SK-N-SH treated with all-trans-retinoic acid at 6 μM for 48 hours (cell line): ENCODE measurements at regions not wholly inside any gene's neighbourhood (a gene's known extent, or its start where the extent isn't known, plus 50 kb on each side); places are given as distances from the start of the nearest gene placed in this dataset.

Experiments used
- ATAC-seq: fragments of 200-7000 bp; cut with Tn5 transposase; 3 replicates; pipeline ENCODE4 v1.9.1; 2020; ENCODE audit warnings: mild to moderate bottlenecking, moderate library complexity
- ARNTL ChIP-seq: fragments of 450-650 bp; formaldehyde crosslinking; IDR thresholded peaks from 2 replicates; pipeline ENCODE4 v1.5.0; 2020; ENCODE audit warnings: low read depth, mild to moderate bottlenecking, moderate library complexity, borderline replicate concordance
- BACH2 ChIP-seq: fragments of 250-450 bp; sonication (Bioruptor Pico); IDR thresholded peaks from 2 replicates; pipeline ENCODE4 v1.9.0; 2021; ENCODE audit warnings: mild to moderate bottlenecking, borderline replicate concordance
- CSDC2 ChIP-seq: fragments of 250-450 bp; sonication (Bioruptor Pico); IDR thresholded peaks from 2 replicates; pipeline ENCODE4 v1.5.0; 2020; ENCODE audit warnings: mild to moderate bottlenecking, moderate library complexity
- ESRRG ChIP-seq: fragments of 250-450 bp; sonication (Bioruptor Pico); IDR thresholded peaks from 2 replicates; pipeline ENCODE4 v1.6.1; 2021; ENCODE audit warnings: mild to moderate bottlenecking
- GLIS3 ChIP-seq: fragments of 250-450 bp; sonication (Bioruptor Pico); IDR thresholded peaks from 2 replicates; pipeline ENCODE4 v1.5.0; 2020; ENCODE audit warnings: mild to moderate bottlenecking, moderate library complexity
- ISL1 ChIP-seq: fragments of 250-450 bp; sonication (Bioruptor Pico); IDR thresholded peaks from 2 replicates; pipeline ENCODE4 v2.1.2; 2022; ENCODE audit warnings: mild to moderate bottlenecking, moderate library complexity
- OSR1 ChIP-seq: fragments of 250-450 bp; sonication (Bioruptor Pico); IDR thresholded peaks from 2 replicates; pipeline ENCODE4 v1.8.0; 2022; ENCODE audit warnings: moderate library complexity, mild to moderate bottlenecking, inconsistent platforms
- PPARA ChIP-seq: fragments of 250-450 bp; sonication (Bioruptor Pico); IDR thresholded peaks from 2 replicates; pipeline ENCODE4 v1.5.0; 2020; ENCODE audit warnings: mild to moderate bottlenecking, borderline replicate concordance
- RARB ChIP-seq: fragments of 250-450 bp; sonication (Bioruptor Pico); IDR thresholded peaks from 2 replicates; pipeline ENCODE4 v1.8.0; 2021; ENCODE audit warnings: mild to moderate bottlenecking, moderate library complexity
- SNAI2 ChIP-seq: fragments of 250-450 bp; sonication (Bioruptor Pico); IDR thresholded peaks from 2 replicates; pipeline ENCODE4 v1.5.0; 2020; ENCODE audit warnings: mild to moderate bottlenecking, moderate library complexity
- TCF4 ChIP-seq: fragments of 250-450 bp; sonication (Bioruptor Pico); IDR thresholded peaks from 2 replicates; pipeline ENCODE4 v1.8.0; 2021; ENCODE audit warnings: mild to moderate bottlenecking, moderate library complexity, borderline replicate concordance
- TOX ChIP-seq: fragments of 250-450 bp; sonication (Bioruptor Pico); IDR thresholded peaks from 2 replicates; pipeline ENCODE4 v1.8.0; 2021; ENCODE audit warnings: mild to moderate bottlenecking, moderate library complexity, borderline replicate concordance
- ZC3H10 ChIP-seq: fragments of 250-450 bp; sonication (Bioruptor Pico); IDR thresholded peaks from 2 replicates; pipeline ENCODE4 v1.5.1; 2021; ENCODE audit warnings: mild to moderate bottlenecking, moderate library complexity
- ZFP3 ChIP-seq: fragments of 250-450 bp; sonication (Bioruptor Pico); IDR thresholded peaks from 2 replicates; pipeline ENCODE4 v1.5.0; 2020; ENCODE audit warnings: mild to moderate bottlenecking, moderate library complexity
- ZFP30 ChIP-seq: fragments of 450-650 bp; formaldehyde crosslinking; IDR thresholded peaks from 2 replicates; pipeline ENCODE4 v1.5.0; 2022; ENCODE audit warnings: mild to moderate bottlenecking, moderate library complexity
- ZNF565 ChIP-seq: fragments of 450-650 bp; formaldehyde crosslinking; conservative IDR thresholded peaks from 2 replicates; pipeline ENCODE4 v1.5.0; 2020; ENCODE audit warnings: low read depth, mild to moderate bottlenecking, moderate library complexity
- ZNF70 ChIP-seq: fragments of 450-650 bp; formaldehyde crosslinking; IDR thresholded peaks from 2 replicates; pipeline ENCODE4 v1.5.0; 2020; ENCODE audit warnings: mild to moderate bottlenecking, moderate library complexity
- ZNF8 ChIP-seq: fragments of 450-650 bp; formaldehyde crosslinking; IDR thresholded peaks from 2 replicates; pipeline ENCODE4 v1.5.0; 2020; ENCODE audit warnings: mild to moderate bottlenecking, moderate library complexity
- TF ChIP-seq, protein P1 (sequence below): fragments of 250-450 bp; sonication (Bioruptor Pico); IDR thresholded peaks from 2 replicates; pipeline ENCODE4 v1.8.0; 2020; ENCODE audit warnings: mild to moderate bottlenecking, moderate library complexity, borderline replicate concordance
- TF ChIP-seq, protein P2 (sequence below): fragments of 250-450 bp; sonication (Bioruptor Pico); IDR thresholded peaks from 2 replicates; pipeline ENCODE4 v1.5.1; 2020; ENCODE audit warnings: low read depth, mild to moderate bottlenecking, moderate library complexity
- TF ChIP-seq, protein P3 (sequence below): fragments of 250-450 bp; sonication (Bioruptor Pico); IDR thresholded peaks from 2 replicates; pipeline ENCODE4 v1.5.1; 2021; ENCODE audit warnings: mild to moderate bottlenecking, moderate library complexity
- TF ChIP-seq, protein P4 (sequence below): fragments of 250-450 bp; sonication (Bioruptor Pico); IDR thresholded peaks from 2 replicates; pipeline ENCODE4 v1.8.0; 2021; ENCODE audit warnings: low read depth, mild to moderate bottlenecking, moderate library complexity, borderline replicate concordance
- TF ChIP-seq, protein P5 (sequence below): fragments of 250-450 bp; sonication (Bioruptor Pico); IDR thresholded peaks from 2 replicates; pipeline ENCODE4 v1.5.0; 2020; ENCODE audit warnings: mild to moderate bottlenecking, moderate library complexity

DNA sequence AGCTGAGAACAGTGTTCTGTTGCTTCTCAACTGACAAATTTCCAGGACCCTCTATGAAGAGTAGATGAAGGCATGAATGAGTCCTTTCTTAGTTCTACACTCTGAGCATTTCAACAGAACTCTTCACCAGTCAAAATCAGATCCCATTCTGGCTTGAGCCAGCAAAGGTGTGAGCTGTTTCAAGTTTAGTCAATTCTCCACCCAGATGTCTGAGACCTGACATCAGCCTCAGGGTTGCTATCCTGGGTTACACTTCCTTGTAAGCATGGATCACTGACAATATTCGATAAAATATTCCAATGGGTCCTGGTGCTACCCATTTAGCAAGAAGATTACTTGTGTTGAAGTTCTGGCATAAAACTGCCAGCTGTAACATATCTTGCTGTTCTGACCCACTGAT lies 97.6 kb upstream of the PPP2R3A start:
- TF ChIP-seq, protein P1, sequence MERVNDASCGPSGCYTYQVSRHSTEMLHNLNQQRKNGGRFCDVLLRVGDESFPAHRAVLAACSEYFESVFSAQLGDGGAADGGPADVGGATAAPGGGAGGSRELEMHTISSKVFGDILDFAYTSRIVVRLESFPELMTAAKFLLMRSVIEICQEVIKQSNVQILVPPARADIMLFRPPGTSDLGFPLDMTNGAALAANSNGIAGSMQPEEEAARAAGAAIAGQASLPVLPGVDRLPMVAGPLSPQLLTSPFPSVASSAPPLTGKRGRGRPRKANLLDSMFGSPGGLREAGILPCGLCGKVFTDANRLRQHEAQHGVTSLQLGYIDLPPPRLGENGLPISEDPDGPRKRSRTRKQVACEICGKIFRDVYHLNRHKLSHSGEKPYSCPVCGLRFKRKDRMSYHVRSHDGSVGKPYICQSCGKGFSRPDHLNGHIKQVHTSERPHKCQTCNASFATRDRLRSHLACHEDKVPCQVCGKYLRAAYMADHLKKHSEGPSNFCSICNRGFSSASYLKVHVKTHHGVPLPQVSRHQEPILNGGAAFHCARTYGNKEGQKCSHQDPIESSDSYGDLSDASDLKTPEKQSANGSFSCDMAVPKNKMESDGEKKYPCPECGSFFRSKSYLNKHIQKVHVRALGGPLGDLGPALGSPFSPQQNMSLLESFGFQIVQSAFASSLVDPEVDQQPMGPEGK (CRISPR knock-in tag): no peak
- TF ChIP-seq ZFP3 (CRISPR knock-in tag): no peak
- TF ChIP-seq PPARA (CRISPR knock-in tag): no peak
- no peak for TF ChIP-seq TCF4 (CRISPR knock-in tag)
- TF ChIP-seq ZNF70 (CRISPR knock-in tag): no peak
- TF ChIP-seq SNAI2: no peak
- TF ChIP-seq ESRRG (CRISPR knock-in tag): no peak
- no peak for TF ChIP-seq ARNTL (CRISPR knock-in tag)
- TF ChIP-seq, protein P2, sequence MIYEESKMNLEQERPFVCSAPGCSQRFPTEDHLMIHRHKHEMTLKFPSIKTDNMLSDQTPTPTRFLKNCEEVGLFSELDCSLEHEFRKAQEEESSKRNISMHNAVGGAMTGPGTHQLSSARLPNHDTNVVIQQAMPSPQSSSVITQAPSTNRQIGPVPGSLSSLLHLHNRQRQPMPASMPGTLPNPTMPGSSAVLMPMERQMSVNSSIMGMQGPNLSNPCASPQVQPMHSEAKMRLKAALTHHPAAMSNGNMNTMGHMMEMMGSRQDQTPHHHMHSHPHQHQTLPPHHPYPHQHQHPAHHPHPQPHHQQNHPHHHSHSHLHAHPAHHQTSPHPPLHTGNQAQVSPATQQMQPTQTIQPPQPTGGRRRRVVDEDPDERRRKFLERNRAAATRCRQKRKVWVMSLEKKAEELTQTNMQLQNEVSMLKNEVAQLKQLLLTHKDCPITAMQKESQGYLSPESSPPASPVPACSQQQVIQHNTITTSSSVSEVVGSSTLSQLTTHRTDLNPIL (CRISPR knock-in tag): no peak
- no peak for TF ChIP-seq ZNF565 (CRISPR knock-in tag)
- TF ChIP-seq ZFP30 (CRISPR knock-in tag): no peak
- no peak for TF ChIP-seq ISL1 (CRISPR knock-in tag)
- TF ChIP-seq GLIS3 (CRISPR knock-in tag): no peak
- TF ChIP-seq OSR1 (CRISPR knock-in tag): no peak
- TF ChIP-seq CSDC2 (CRISPR knock-in tag): no peak
- TF ChIP-seq RARB (CRISPR knock-in tag): no peak
- TF ChIP-seq, protein P3, sequence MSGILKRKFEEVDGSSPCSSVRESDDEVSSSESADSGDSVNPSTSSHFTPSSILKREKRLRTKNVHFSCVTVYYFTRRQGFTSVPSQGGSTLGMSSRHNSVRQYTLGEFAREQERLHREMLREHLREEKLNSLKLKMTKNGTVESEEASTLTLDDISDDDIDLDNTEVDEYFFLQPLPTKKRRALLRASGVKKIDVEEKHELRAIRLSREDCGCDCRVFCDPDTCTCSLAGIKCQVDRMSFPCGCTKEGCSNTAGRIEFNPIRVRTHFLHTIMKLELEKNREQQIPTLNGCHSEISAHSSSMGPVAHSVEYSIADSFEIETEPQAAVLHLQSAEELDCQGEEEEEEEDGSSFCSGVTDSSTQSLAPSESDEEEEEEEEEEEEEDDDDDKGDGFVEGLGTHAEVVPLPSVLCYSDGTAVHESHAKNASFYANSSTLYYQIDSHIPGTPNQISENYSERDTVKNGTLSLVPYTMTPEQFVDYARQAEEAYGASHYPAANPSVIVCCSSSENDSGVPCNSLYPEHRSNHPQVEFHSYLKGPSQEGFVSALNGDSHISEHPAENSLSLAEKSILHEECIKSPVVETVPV (CRISPR knock-in tag): no peak
- no peak for TF ChIP-seq ZC3H10 (CRISPR knock-in tag)
- TF ChIP-seq BACH2: no peak
- ATAC-seq: no peak

DNA sequence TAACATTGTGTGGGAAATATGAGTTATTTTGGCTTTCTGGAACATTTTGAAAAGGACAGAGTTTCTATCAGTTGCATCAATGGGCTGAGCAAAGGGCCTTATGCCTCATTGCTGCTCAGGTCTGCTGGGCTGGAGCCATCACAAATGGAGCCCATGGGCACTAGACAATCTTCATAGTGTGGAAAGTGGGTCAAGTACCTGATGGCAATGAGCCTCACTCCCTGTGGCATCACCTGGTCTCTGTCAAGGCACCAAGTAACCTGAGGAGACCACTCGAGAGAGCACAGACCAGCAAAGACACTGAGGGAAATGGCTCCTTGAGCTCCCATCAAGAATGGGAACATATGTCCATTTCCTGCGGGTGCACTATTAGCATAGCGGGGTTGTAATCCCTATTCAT lies 96.7 kb upstream of the PPP2R3A start:
- no peak for ATAC-seq
- TF ChIP-seq ISL1 (CRISPR knock-in tag) (no peak), SNAI2 (no peak), ZNF565 (CRISPR knock-in tag) (no peak), ARNTL (CRISPR knock-in tag) (no peak), RARB (CRISPR knock-in tag) (no peak), GLIS3 (CRISPR knock-in tag) (no peak), ZFP30 (CRISPR knock-in tag) (no peak), OSR1 (CRISPR knock-in tag) (no peak), ZFP3 (CRISPR knock-in tag) (no peak), ZNF8 (CRISPR knock-in tag) (no peak), TOX (no peak), TCF4 (CRISPR knock-in tag) (no peak), CSDC2 (CRISPR knock-in tag) (no peak), ZNF70 (CRISPR knock-in tag) (no peak)
- TF ChIP-seq, protein P4, sequence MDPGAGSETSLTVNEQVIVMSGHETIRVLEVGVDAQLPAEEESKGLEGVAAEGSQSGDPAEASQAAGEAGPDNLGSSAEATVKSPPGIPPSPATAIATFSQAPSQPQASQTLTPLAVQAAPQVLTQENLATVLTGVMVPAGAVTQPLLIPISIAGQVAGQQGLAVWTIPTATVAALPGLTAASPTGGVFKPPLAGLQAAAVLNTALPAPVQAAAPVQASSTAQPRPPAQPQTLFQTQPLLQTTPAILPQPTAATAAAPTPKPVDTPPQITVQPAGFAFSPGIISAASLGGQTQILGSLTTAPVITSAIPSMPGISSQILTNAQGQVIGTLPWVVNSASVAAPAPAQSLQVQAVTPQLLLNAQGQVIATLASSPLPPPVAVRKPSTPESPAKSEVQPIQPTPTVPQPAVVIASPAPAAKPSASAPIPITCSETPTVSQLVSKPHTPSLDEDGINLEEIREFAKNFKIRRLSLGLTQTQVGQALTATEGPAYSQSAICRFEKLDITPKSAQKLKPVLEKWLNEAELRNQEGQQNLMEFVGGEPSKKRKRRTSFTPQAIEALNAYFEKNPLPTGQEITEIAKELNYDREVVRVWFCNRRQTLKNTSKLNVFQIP (CRISPR knock-in tag): no peak
- TF ChIP-seq, protein P2 (CRISPR knock-in tag): no peak
- TF ChIP-seq, protein P3 (CRISPR knock-in tag): no peak
- TF ChIP-seq, protein P5, sequence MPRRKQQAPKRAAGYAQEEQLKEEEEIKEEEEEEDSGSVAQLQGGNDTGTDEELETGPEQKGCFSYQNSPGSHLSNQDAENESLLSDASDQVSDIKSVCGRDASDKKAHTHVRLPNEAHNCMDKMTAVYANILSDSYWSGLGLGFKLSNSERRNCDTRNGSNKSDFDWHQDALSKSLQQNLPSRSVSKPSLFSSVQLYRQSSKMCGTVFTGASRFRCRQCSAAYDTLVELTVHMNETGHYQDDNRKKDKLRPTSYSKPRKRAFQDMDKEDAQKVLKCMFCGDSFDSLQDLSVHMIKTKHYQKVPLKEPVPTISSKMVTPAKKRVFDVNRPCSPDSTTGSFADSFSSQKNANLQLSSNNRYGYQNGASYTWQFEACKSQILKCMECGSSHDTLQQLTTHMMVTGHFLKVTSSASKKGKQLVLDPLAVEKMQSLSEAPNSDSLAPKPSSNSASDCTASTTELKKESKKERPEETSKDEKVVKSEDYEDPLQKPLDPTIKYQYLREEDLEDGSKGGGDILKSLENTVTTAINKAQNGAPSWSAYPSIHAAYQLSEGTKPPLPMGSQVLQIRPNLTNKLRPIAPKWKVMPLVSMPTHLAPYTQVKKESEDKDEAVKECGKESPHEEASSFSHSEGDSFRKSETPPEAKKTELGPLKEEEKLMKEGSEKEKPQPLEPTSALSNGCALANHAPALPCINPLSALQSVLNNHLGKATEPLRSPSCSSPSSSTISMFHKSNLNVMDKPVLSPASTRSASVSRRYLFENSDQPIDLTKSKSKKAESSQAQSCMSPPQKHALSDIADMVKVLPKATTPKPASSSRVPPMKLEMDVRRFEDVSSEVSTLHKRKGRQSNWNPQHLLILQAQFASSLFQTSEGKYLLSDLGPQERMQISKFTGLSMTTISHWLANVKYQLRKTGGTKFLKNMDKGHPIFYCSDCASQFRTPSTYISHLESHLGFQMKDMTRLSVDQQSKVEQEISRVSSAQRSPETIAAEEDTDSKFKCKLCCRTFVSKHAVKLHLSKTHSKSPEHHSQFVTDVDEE (CRISPR knock-in tag): no peak
